Astrocyte (in vitro differentiated cells and primary cell): ENCODE measurements at regions not wholly inside any gene's neighbourhood (a gene's known extent, or its start where the extent isn't known, plus 50 kb on each side); places are given as distances from the start of the nearest gene placed in this dataset.

Experiments used
- EZH2 ChIP-seq: IDR thresholded peaks from 2 replicates; pipeline ENCODE4 v1.6.1; 2012; ENCODE audit warnings: mild to moderate bottlenecking, low read length, inconsistent platforms; ENCODE audit not compliant: insufficient read depth
- TF ChIP-seq, protein P1 (sequence below): IDR thresholded peaks from 2 replicates; pipeline ENCODE4 v1.5.1; 2011; ENCODE audit warnings: low read depth, mild to moderate bottlenecking, inconsistent platforms, low read length, moderate library complexity; ENCODE audit not compliant: insufficient read depth

- TF ChIP-seq, protein P1, sequence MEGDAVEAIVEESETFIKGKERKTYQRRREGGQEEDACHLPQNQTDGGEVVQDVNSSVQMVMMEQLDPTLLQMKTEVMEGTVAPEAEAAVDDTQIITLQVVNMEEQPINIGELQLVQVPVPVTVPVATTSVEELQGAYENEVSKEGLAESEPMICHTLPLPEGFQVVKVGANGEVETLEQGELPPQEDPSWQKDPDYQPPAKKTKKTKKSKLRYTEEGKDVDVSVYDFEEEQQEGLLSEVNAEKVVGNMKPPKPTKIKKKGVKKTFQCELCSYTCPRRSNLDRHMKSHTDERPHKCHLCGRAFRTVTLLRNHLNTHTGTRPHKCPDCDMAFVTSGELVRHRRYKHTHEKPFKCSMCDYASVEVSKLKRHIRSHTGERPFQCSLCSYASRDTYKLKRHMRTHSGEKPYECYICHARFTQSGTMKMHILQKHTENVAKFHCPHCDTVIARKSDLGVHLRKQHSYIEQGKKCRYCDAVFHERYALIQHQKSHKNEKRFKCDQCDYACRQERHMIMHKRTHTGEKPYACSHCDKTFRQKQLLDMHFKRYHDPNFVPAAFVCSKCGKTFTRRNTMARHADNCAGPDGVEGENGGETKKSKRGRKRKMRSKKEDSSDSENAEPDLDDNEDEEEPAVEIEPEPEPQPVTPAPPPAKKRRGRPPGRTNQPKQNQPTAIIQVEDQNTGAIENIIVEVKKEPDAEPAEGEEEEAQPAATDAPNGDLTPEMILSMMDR = no peak
- no peak for TF ChIP-seq EZH2
Observed at GRCh38 chr12:125393569-125393968, 328.3 kb downstream of the AACS start.
